Mucosa of stomach (tissue), 1 donor: ENCODE measurements at regions not wholly inside any gene's neighbourhood (a gene's known extent, or its start where the extent isn't known, plus 50 kb on each side); places are given as distances from the start of the nearest gene placed in this dataset.

Experiments used
- H3K27me3 ChIP-seq: one replicate; pipeline ENCODE4 v1.7.0; 2013; ENCODE audit warnings: mild to moderate bottlenecking, low read length; ENCODE audit not compliant: control insufficient read depth, insufficient read depth
- H3K36me3 ChIP-seq: one replicate; pipeline ENCODE4 v1.7.0; 2013; ENCODE audit warnings: low read length; ENCODE audit not compliant: control insufficient read depth, insufficient read depth
- H3K4me1 ChIP-seq: one replicate; pipeline ENCODE4 v1.7.0; 2013; ENCODE audit warnings: mild to moderate bottlenecking, low read length; ENCODE audit not compliant: control insufficient read depth, insufficient read depth
- H3K4me3 ChIP-seq: one replicate; pipeline ENCODE4 v1.7.0; 2013; ENCODE audit warnings: low read length
- H3K9ac ChIP-seq: one replicate; pipeline ENCODE4 v1.7.0; 2013; ENCODE audit warnings: mild to moderate bottlenecking, low read length, moderate library complexity
- H3K9me3 ChIP-seq: one replicate; pipeline ENCODE4 v1.7.0; 2013; ENCODE audit warnings: mild to moderate bottlenecking, low read length, moderate library complexity; ENCODE audit not compliant: control insufficient read depth
- donor health status: Pancreatic carcinoma.

DNA sequence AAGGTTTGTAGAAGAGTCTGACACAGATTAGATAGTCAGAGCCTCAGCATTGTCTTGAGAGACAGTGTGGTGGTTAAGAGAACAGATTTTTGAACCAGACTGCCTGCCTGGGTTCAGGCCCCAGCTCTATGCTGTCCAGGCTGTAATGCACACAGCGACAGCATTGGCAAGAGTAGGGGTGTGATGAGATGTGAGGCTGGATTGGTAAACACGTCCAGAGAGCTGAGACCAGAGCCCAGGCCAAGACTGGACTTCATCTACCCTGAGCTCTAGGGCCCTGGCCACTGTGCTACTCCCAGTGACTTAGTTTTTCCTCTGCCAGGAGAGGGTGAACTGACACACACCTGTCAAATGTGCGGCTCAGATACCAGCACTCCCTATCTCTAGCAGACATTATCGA, 360.4 kb downstream of the RPS24 start:
- Histone ChIP-seq H3K36me3 (no peaks in the 10 kb centered on the region), H3K9ac (no peak overlapping the region), H3K4me1 (no peaks in the 10 kb centered on the region), H3K9me3 (no peaks in the 10 kb centered on the region), H3K27me3 (no peaks in the 10 kb centered on the region), H3K4me3 (no peak overlapping the region)

DNA sequence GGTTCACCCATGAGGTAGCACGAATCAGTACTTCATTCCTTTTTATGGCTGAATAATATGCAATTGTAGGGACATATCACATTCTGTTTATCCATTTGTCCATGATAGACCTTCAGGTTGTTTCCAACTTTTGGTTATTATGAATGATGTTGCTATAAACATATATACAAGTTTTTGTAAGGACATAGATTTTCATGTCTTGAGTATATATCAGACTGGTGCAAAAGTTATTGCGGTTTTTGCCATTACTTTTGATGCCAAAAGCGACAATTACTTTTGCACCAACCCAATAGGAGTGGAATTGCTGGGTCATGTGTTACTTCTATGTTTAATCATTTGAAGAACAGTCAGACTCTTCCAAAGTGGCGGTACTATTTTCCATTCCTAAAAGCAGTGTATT, 361.5 kb downstream of the RPS24 start:
- H3K27me3 ChIP-seq, result no peaks in the 10 kb centered on the region
- no peak overlapping the region for H3K4me3 ChIP-seq
- no peaks in the 10 kb centered on the region for H3K9me3 ChIP-seq
- H3K9ac ChIP-seq, result no peak overlapping the region
- H3K36me3 ChIP-seq, result no peaks in the 10 kb centered on the region
- H3K4me1 ChIP-seq, result no peaks in the 10 kb centered on the region

DNA sequence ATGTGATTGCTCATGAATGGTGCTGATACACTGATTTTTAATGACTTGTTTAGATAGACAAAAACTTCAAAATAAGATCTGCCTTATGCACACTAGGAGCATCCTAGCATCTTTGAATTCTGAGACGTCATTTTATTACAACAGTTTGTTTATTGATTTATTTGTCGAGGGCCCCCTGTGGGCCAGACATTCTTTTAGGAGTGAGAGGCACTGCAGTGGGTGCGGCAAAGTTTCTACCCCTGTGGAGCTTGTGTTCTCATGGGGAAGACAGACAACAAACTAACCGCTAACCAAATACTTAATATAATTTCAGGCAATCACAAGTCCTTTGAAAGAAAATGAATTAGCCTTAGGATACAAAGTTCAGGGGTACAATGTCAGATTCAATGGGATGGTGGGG, 363.1 kb downstream of the RPS24 start:
- no peaks in the 10 kb centered on the region for H3K27me3 ChIP-seq
- no peaks in the 10 kb centered on the region for H3K36me3 ChIP-seq
- no peak overlapping the region for H3K9ac ChIP-seq
- H3K4me1 ChIP-seq, result no peaks in the 10 kb centered on the region
- H3K9me3 ChIP-seq, result no peaks in the 10 kb centered on the region
- no peak overlapping the region for H3K4me3 ChIP-seq

DNA sequence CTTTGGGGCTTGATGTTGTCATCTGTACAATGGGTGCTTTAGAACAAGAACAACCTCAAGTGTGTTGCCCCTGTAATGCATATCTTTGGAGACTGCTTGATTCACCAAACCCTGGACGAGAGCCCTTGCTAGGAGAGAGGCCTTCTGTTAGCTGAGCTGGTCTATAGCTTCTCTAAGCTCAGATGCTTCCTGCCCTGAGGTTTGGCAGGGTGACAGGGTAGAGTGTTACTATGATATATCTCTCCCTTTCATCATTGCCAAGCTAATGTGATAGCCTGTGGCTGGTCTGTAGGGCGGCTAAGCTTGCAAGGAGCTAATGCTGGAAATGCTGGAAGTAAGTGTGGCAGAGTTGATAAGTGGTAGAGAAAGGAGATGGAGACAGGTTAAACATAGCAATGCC, 364.1 kb downstream of the RPS24 start:
- Histone ChIP-seq H3K9ac (no peak overlapping the region), H3K36me3 (no peaks in the 10 kb centered on the region), H3K27me3 (no peaks in the 10 kb centered on the region), H3K4me1 (no peaks in the 10 kb centered on the region), H3K4me3 (no peak overlapping the region), H3K9me3 (no peaks in the 10 kb centered on the region)

DNA sequence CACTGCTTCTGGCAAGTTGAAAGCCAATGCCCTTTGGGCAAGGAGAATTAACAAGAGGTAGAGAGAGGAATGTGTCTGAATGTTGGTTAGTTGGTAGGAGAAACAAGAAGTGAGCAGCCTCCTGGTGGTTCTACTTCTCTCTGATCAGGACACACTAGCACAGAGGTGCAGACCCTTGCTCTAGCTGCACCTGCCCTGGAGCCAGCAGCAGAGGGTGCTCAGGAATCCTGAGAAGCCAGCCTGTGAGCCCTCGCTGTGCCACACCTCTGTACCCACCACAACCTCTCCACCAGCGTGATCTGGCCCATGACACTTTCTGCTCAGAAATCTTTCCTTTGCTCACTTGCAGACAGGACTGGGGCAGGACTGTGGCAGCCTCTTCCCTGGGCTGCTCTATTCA, 364.7 kb downstream of the RPS24 start:
- no peaks in the 10 kb centered on the region for H3K36me3 ChIP-seq
- H3K27me3 ChIP-seq, result no peaks in the 10 kb centered on the region
- no peak overlapping the region for H3K4me3 ChIP-seq
- no peaks in the 10 kb centered on the region for H3K9me3 ChIP-seq
- no peak overlapping the region for H3K9ac ChIP-seq
- H3K4me1 ChIP-seq, result no peaks in the 10 kb centered on the region

DNA sequence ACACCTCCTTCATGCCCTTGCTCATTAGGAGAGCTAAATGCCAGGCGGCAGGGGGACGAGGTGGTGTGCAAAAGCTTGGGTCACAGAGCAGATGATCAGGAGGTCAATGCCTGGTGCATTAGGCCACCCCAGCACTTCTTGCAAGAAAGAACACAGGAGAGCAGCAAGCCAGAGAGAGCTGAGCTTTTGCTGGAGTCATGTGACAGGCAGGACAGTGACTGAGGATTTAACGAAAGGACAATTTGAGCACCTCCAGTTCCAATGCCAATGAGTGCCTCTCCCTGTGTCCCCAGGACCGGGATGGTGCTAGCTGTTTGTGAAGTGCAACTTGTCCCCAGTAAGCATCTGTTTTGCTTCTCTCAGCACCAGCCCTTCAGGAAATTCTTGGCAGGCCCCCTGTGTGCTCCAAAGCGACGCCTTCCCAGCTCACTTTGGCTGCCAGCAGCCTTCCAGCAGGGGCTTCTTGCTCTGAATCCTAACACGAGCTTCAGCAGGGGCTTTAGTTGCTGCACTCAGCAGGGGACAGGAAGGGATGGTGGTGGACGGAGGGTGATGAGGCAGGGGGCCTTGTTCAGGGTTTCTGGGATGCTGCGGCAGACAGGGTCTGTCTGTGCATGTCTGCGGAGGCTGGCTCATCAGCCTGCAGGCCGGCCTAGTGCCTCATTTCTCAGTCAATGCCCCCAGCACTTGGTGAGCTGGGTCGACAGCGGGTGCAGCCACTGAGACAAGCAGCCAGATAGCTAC, 368.1 kb downstream of the RPS24 start:
- peaks cover 10% of the 10 kb centered on the region for H3K27me3 ChIP-seq
- H3K4me3 ChIP-seq, result no peak overlapping the region
- no peaks in the 10 kb centered on the region for H3K36me3 ChIP-seq
- no peak overlapping the region for H3K9ac ChIP-seq
- H3K4me1 ChIP-seq, result peaks cover 8% of the 10 kb centered on the region
- H3K9me3 ChIP-seq, result no peaks in the 10 kb centered on the region

DNA sequence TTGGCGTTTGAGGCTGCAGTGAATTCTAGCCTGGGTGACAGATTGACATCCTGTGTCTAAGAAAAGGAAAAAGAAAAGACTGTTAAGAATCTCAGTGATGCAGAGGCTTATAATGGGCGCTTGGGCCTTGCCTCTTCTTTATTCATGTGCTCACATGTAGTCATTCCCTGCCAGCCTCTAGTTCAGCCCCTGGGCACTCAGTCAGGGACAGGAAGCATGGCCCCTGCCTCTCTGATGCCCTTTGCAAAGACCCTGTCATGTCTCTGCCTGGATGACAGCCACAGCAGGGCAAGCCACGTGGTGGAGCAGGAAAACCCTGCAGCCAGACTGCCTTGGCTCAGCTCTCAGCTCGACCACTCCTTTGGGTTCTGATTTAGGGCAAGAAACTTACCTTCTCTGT, 368.9 kb downstream of the RPS24 start:
- Histone ChIP-seq H3K9me3 (no peaks in the 10 kb centered on the region), H3K27me3 (peaks cover 17% of the 10 kb centered on the region), H3K4me1 (peaks cover 14% of the 10 kb centered on the region), H3K36me3 (no peaks in the 10 kb centered on the region), H3K4me3 (no peak overlapping the region), H3K9ac (no peak overlapping the region)

DNA sequence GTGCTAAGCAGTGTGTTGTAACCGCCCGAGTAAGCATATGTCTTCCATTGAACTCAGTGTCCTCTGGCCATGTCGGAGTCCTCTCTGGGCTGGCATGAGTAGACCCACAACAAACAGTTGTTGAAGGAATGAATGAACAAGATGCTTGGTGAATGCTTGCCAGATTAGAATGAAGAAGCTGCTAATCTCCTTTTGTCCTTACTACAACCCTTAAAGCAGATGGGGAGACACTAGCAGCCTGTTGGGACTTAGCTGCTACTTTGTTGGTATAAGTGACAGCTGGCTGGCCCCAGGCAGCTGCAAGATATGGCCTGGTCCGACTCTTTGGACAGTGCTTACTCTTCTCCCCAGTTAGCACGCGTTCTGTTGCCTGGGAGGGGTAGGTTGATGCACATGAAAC, 370.1 kb downstream of the RPS24 start:
- H3K27me3 ChIP-seq, result peaks cover 21% of the 10 kb centered on the region
- no peaks in the 10 kb centered on the region for H3K36me3 ChIP-seq
- H3K4me1 ChIP-seq, result peaks cover 19% of the 10 kb centered on the region
- H3K9me3 ChIP-seq, result no peaks in the 10 kb centered on the region
- H3K4me3 ChIP-seq, result no peak overlapping the region
- H3K9ac ChIP-seq, result no peak overlapping the region

DNA sequence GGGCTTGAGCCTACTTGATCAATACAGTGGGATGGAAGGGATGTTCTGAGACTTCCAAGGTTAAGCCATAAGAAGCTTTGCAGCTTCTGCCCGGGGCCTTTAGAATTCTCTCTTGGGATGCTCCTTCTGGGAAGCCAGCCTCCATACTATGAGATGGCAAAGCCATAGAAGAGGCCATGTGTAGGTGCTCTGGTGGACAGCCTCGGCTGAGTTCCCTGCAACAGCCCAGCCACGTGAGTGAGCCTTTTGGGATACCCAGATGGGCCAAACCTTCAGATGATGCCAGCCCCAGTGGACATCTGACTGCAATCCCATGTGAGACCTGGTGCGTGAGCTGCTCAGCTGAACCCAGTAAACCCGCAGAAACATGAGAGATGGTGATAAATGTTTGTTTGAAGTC, 370.6 kb downstream of the RPS24 start:
- no peak overlapping the region for H3K4me3 ChIP-seq
- H3K27me3 ChIP-seq, result peaks cover 21% of the 10 kb centered on the region
- no peaks in the 10 kb centered on the region for H3K9me3 ChIP-seq
- peaks cover 23% of the 10 kb centered on the region for H3K4me1 ChIP-seq
- H3K36me3 ChIP-seq, result no peaks in the 10 kb centered on the region
- H3K9ac ChIP-seq, result no peak overlapping the region

DNA sequence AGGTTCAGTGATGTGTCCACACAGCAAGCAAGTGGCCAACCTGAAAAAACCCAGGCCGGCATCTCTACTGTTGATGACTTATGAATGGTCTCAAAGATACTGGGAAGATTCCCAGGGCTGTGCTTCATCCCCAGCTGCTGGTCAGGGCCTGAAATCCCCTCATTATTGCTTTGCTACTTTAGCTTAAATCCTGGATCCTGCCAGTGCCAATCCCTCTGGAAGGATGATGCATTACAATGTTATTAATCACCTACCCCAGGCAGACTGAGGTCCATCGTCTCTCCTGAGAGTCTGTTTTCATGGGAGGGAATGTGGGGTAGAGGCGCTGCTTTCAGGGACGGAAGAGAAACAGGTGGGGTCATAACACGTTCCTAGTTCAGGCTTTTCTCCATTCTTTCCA, 371.6 kb downstream of the RPS24 start:
- H3K9me3 ChIP-seq, result no peaks in the 10 kb centered on the region
- no peak overlapping the region for H3K9ac ChIP-seq
- no peaks in the 10 kb centered on the region for H3K36me3 ChIP-seq
- H3K4me1 ChIP-seq, result peaks cover 23% of the 10 kb centered on the region
- peaks cover 21% of the 10 kb centered on the region for H3K27me3 ChIP-seq
- no peak overlapping the region for H3K4me3 ChIP-seq

DNA sequence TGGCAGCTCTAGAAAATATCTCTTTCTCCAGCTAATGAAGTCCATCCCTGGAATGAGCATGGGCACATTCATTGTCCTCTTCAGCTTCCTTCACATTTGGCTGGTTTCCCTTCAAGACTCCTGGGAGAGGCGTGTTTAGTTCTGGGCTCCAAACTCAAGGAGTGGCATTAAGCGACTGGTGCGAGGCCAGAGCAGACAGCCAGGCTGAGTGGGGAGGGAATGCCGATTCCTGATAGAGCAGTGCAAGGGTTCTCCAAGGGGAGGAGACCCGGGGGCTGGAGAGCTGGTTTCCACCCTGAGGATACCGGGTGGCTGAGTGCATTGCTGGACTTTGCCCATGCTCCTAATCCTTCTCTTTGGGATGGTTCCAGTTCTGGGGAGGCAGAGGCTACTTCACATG, 372.1 kb downstream of the RPS24 start:
- Histone ChIP-seq H3K4me1 (peaks cover 23% of the 10 kb centered on the region), H3K9ac (no peak overlapping the region), H3K9me3 (no peaks in the 10 kb centered on the region), H3K36me3 (no peaks in the 10 kb centered on the region), H3K4me3 (no peak overlapping the region), H3K27me3 (peaks cover 21% of the 10 kb centered on the region)

DNA sequence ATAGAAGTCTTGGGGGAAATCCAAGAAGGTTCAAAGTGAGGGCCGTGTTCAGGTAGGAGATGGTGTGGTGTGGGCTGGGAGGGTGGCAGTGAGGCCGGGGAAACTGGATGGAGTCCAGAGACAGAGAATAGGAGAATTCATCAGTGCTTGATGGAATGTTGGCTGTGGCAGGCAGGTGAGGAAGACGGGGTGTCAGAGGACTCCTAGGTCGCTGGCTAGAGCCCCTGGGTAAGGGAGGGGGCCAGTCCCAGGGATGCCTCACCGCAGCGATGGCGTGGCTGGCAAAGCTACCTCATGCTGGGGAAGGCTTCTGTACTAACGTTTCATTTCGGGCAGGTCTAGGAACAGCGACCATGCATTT, 373.0 kb downstream of the RPS24 start:
- no peak overlapping the region for H3K4me3 ChIP-seq
- peaks cover 21% of the 10 kb centered on the region for H3K27me3 ChIP-seq
- no peaks in the 10 kb centered on the region for H3K36me3 ChIP-seq
- H3K9me3 ChIP-seq, result no peaks in the 10 kb centered on the region
- no peak overlapping the region for H3K9ac ChIP-seq
- H3K4me1 ChIP-seq, result peaks cover 23% of the 10 kb centered on the region
